Pancreas (tissue), 10 donors: ENCODE measurements at regions not wholly inside any gene's neighbourhood (a gene's known extent, or its start where the extent isn't known, plus 50 kb on each side); places are given as distances from the start of the nearest gene placed in this dataset.

Source experiments
- ATAC-seq, 4 donors: fragments of 200-7000 bp; cut with Tn5 transposase; one replicate each; pipeline versions ENCODE4 v1.8.0 to v1.9.1; 2020; ENCODE audit warnings: mild to moderate bottlenecking in 4 of 4, moderate library complexity in 4 of 4
- DNase-seq, 6 donors: peaks; one replicate each; pipeline ENCODE4 v3.0.0-alpha.2; 2020
- FAIRE-seq: peaks from 2 replicates; lab custom pipeline; 2012; peaks lifted over from hg19 to GRCh38; lab: Jason Lieb, UNC
- H3K27ac ChIP-seq, 4 donors: fragments of 200-600 bp; sonication (generic); 1 replicate in 3 of 4; 2 replicates in 1 of 4; pipeline versions ENCODE4 v1.5.0 to v1.8.0; 2020
- H3K27me3 ChIP-seq, 4 donors: fragments of 200-600 bp; one replicate each; pipeline ENCODE4 v1.8.0; 2021
- H3K36me3 ChIP-seq, 3 donors: fragments of 200-600 bp; sonication (generic) in 1 of 3; one replicate each; pipeline versions ENCODE4 v1.5.0 to v1.8.0; 2020 to 2021
- H3K4me1 ChIP-seq, 3 donors: fragments of 200-600 bp; one replicate each; pipeline ENCODE4 v1.8.0; 2021
- H3K4me3 ChIP-seq, 4 donors: fragments of 200-600 bp; sonication (generic) in 2 of 4; one replicate each; pipeline versions ENCODE4 v1.5.0 to v1.8.0; 2020 to 2021
- H3K9me3 ChIP-seq, 4 donors: fragments of 200-600 bp; one replicate each; pipeline ENCODE4 v1.8.0; 2021
- CTCF ChIP-seq, 4 donors: fragments of 200-600 bp; sonication (generic) in 3 of 4; IDR thresholded peaks; one replicate each; pipeline versions ENCODE4 v1.5.0 to v1.8.0; 2021; ENCODE audit warnings: antibody characterized with exemption in 4 of 4
- WGBS, 2 donors: extraction: QIAGEN DNeasy Blood & Tissue Kit; methylation state at CpG; one replicate each; pipeline ENCODE4 v1.1.7; 2013; 5-methylcytosine and 5-hydroxymethylcytosine counted together
- intact Hi-C, 3 donors: fragments of 100-400 bp; cut with DNase I; formaldehyde crosslinking; loops; one replicate each; pipeline versions ENCODE4 v1.11.1 to v1.14.2; 2022
- donor health status: healthy with polysubstance abuse.
- donor health status: DM: no; HTN: no; CAD: no; lungs with moderate emphysema.
- donor health status: DM: no; HTN: no; CAD: no.
- donor health status: control.
- donor health status: control.
- donor health status: Bipolar disorder and iron deficiency.
- donor health status: DM: yes; HTN: yes; CAD: no.
- donor health status: DM: no; HTN: no; CAD: no.
- donor health status: DM: no; HTN: no; CAD: no.
- donor health status: DM: yes; HTN: yes; CAD: no.

GRCh38 chr1:178612261-178612660 lies 99.4 kb downstream of the TEX35 start:
- no peaks in the 10 kb centered on the region for H3K4me1 ChIP-seq
- DNase-seq (no peak), FAIRE-seq (no peak), ATAC-seq (no peak)
- no peaks in the 10 kb centered on the region for H3K36me3 ChIP-seq
- 70% methylated on average over 2 of the region's 2 CpGs for WGBS, 2 donors
- no peaks in the 10 kb centered on the region for H3K27me3 ChIP-seq
- no peak for TF ChIP-seq CTCF (IDR thresholded peaks at IDR 0.05)
- no peak overlapping the region for H3K27ac ChIP-seq
- H3K9me3 ChIP-seq, result no peaks in the 10 kb centered on the region
- intact Hi-C loops, result no loop called here
- H3K4me3 ChIP-seq, result no peak overlapping the region

GRCh38 chr1:178613271-178613945 lies 100.5 kb downstream of the TEX35 start:
- no peak for DNase-seq
- TF ChIP-seq CTCF (IDR thresholded peaks at IDR 0.05), result no peak
- intact Hi-C loops, result no loop called here
- WGBS, 2 donors, result 83 to 85% methylated on average over 3 of the region's 3 CpGs
- Histone ChIP-seq H3K27ac (no peak overlapping the region), H3K27me3 (no peaks in the 10 kb centered on the region), H3K9me3 (no peaks in the 10 kb centered on the region), H3K4me3 (no peak overlapping the region), H3K4me1 (no peaks in the 10 kb centered on the region), H3K36me3 (no peaks in the 10 kb centered on the region)
- no peak for FAIRE-seq
- no peak for ATAC-seq

GRCh38 chr1:178614286-178614685 lies 101.4 kb downstream of the TEX35 start:
- H3K9me3 ChIP-seq, result no peaks in the 10 kb centered on the region
- TF ChIP-seq CTCF (IDR thresholded peaks at IDR 0.05), result no peak
- H3K36me3 ChIP-seq, result no peaks in the 10 kb centered on the region
- H3K4me3 ChIP-seq, result no peak overlapping the region
- H3K4me1 ChIP-seq, result no peaks in the 10 kb centered on the region
- no peak overlapping the region for H3K27ac ChIP-seq
- WGBS, 2 donors, result 84 to 87% methylated on average over 8 of the region's 8 CpGs
- DNase-seq (no peak), ATAC-seq (no peak), FAIRE-seq (no peak)
- intact Hi-C loops, result no loop called here
- no peaks in the 10 kb centered on the region for H3K27me3 ChIP-seq

GRCh38 chr1:178619042-178619927 lies 105.8 kb upstream of the RALGPS2 start:
- intact Hi-C loops, result no loop called here
- Histone ChIP-seq H3K9me3 (no peaks in the 10 kb centered on the region), H3K36me3 (no peaks in the 10 kb centered on the region), H3K4me1 (no peaks in the 10 kb centered on the region), H3K27ac (no peak overlapping the region), H3K27me3 (no peaks in the 10 kb centered on the region), H3K4me3 (no peak overlapping the region)
- ATAC-seq, result no peak
- WGBS, 2 donors, result 84 to 88% methylated on average over 4 of the region's 4 CpGs
- TF ChIP-seq CTCF (IDR thresholded peaks at IDR 0.05), result no peak
- FAIRE-seq, result no peak
- DNase-seq, result no peak
